ENCODE measurements at regions not wholly inside any gene's neighbourhood (a gene's known extent, or its start where the extent isn't known, plus 50 kb on each side); places are given as distances from the start of the nearest gene placed in this dataset.

DNA sequence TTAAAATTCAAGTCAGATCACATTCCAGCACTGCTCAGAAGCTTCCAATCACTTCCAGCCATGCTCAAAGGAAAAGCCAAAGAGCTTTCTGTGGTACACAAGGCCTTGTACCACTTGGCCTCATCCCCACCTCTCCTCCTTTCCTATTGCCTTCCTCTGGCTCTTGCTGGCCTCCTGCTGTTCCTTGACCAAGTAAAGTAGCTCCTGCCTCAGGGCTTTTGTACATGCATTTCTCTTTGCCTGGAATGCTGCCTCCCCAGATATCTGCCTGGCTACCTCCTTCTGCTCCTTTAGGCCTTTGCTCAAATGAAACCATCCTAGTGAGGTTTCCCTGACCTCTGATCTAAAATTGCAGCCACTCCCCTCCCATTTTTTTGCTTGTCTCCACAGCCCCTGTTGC lies 51.2 kb upstream of the TCL1B start:
- H3K9me3 ChIP-seq (ENCODE audit: low read depth, low read length) = no peaks in the 10 kb centered on the region
- H3K36me3 ChIP-seq (ENCODE audit: insufficient read depth, low read length) = no peaks in the 10 kb centered on the region
- no peaks in the 10 kb centered on the region for H3K79me2 ChIP-seq (ENCODE audit: insufficient read depth, low read length)
- H3K27me3 ChIP-seq (ENCODE audit: insufficient read depth, low read length) = no peaks in the 10 kb centered on the region
- no peak overlapping the region for H3K27ac ChIP-seq (ENCODE audit: low read depth, low read length)
- no peaks in the 10 kb centered on the region for H3K4me1 ChIP-seq (ENCODE audit: insufficient read depth, low read length)
- DNase-seq (ENCODE audit: insufficient read length, low spot score, missing footprints) = no peak
- TF ChIP-seq, protein P1, sequence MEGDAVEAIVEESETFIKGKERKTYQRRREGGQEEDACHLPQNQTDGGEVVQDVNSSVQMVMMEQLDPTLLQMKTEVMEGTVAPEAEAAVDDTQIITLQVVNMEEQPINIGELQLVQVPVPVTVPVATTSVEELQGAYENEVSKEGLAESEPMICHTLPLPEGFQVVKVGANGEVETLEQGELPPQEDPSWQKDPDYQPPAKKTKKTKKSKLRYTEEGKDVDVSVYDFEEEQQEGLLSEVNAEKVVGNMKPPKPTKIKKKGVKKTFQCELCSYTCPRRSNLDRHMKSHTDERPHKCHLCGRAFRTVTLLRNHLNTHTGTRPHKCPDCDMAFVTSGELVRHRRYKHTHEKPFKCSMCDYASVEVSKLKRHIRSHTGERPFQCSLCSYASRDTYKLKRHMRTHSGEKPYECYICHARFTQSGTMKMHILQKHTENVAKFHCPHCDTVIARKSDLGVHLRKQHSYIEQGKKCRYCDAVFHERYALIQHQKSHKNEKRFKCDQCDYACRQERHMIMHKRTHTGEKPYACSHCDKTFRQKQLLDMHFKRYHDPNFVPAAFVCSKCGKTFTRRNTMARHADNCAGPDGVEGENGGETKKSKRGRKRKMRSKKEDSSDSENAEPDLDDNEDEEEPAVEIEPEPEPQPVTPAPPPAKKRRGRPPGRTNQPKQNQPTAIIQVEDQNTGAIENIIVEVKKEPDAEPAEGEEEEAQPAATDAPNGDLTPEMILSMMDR (IDR thresholded peaks at IDR 0.05; ENCODE audit: extremely low read depth, low read depth, low read length) = no peak
- H4K20me1 ChIP-seq (ENCODE audit: insufficient read depth, low read length) = no peaks in the 10 kb centered on the region
- no peak overlapping the region for H3K4me3 ChIP-seq (ENCODE audit: insufficient read depth, low read length)
- no peak overlapping the region for H3K4me2 ChIP-seq (ENCODE audit: insufficient read depth, low read length)
- H2AFZ ChIP-seq (ENCODE audit: low read length) = no peak overlapping the region
